ENCODE measurements at regions not wholly inside any gene's neighbourhood (a gene's known extent, or its start where the extent isn't known, plus 50 kb on each side); places are given as distances from the start of the nearest gene placed in this dataset.

- no peak for TF ChIP-seq L3MBTL2 (conservative IDR thresholded peaks at IDR 0.05)
- TF ChIP-seq SP1 (IDR thresholded peaks at IDR 0.05): no peak
- no peak for TF ChIP-seq HDGF (IDR thresholded peaks at IDR 0.05; ENCODE audit: borderline replicate concordance)
- TF ChIP-seq FOXM1 (IDR thresholded peaks at IDR 0.05; ENCODE audit: borderline replicate concordance): no peak
- TF ChIP-seq FOXK2 (IDR thresholded peaks at IDR 0.05): no peak
- TF ChIP-seq ELF4 (IDR thresholded peaks at IDR 0.05): no peak
- no peak for TF ChIP-seq BHLHE40 (IDR thresholded peaks at IDR 0.05; ENCODE audit: borderline replicate concordance)
- no peak for TF ChIP-seq PKNOX1 (IDR thresholded peaks at IDR 0.05)
These were observed 148.1 kb upstream of the C14orf180 start for GRCh38 chr14:104431351-104431928.

All from HEK293T (cell line).